ENCODE measurements at regions not wholly inside any gene's neighbourhood (a gene's known extent, or its start where the extent isn't known, plus 50 kb on each side); places are given as distances from the start of the nearest gene placed in this dataset.

GRCh38 chr5:105754056-105754455 is 1916.7 kb downstream of the EFNA5 start:
- TF ChIP-seq CTCF (conservative IDR thresholded peaks at IDR 0.05): no peak
- Histone ChIP-seq H3K27ac (ENCODE audit: low read depth, low read length) (no peak overlapping the region), H3K36me3 (ENCODE audit: control insufficient read depth, insufficient read depth, low read length) (no peaks in the 10 kb centered on the region), H3K9me3 (ENCODE audit: control insufficient read depth, low read length) (peaks cover 8% of the 10 kb centered on the region), H3K4me1 (ENCODE audit: control insufficient read depth, insufficient read depth, low read length) (no peaks in the 10 kb centered on the region), H3K27me3 (ENCODE audit: control insufficient read depth, insufficient read depth, low read length, poor library complexity, severe bottlenecking) (no peaks in the 10 kb centered on the region), H3K4me3 (ENCODE audit: low read length) (no peak overlapping the region), H3K9ac (ENCODE audit: extremely low read depth, low read length, poor library complexity, severe bottlenecking) (no peak overlapping the region)
- H3K4me1 Mint-ChIP-seq: no peaks in the 10 kb centered on the region
- H3K4me3 Mint-ChIP-seq: no peak overlapping the region
- no peak for DNase-seq
- H3K36me3 Mint-ChIP-seq (ENCODE audit: low read depth): no peaks in the 10 kb centered on the region
- 100% methylated on average over 1 of the region's 1 CpG; no CpG with 5 or more reads in 1 of the 2 experiments for WGBS, 2 experiments (ENCODE audit: insufficient coverage in 1 of 2, insufficient read length in 1 of 2)
- no peaks in the 10 kb centered on the region for H3K9me3 Mint-ChIP-seq
- no peak overlapping the region for H3K27ac Mint-ChIP-seq
- H3K27me3 Mint-ChIP-seq (ENCODE audit: insufficient read depth): no peaks in the 10 kb centered on the region

- Mint-ChIP-seq H3K27ac (no peak overlapping the region), H3K36me3 (ENCODE audit: low read depth) (no peaks in the 10 kb centered on the region), H3K4me1 (no peaks in the 10 kb centered on the region), H3K4me3 (no peak overlapping the region), H3K27me3 (ENCODE audit: insufficient read depth) (no peaks in the 10 kb centered on the region), H3K9me3 (peaks cover 2% of the 10 kb centered on the region)
- Histone ChIP-seq H3K36me3 (ENCODE audit: control insufficient read depth, insufficient read depth, low read length) (no peaks in the 10 kb centered on the region), H3K9ac (ENCODE audit: extremely low read depth, low read length, poor library complexity, severe bottlenecking) (no peak overlapping the region), H3K4me3 (ENCODE audit: low read length) (no peak overlapping the region), H3K27ac (ENCODE audit: low read depth, low read length) (no peak overlapping the region), H3K27me3 (ENCODE audit: control insufficient read depth, insufficient read depth, low read length, poor library complexity, severe bottlenecking) (no peaks in the 10 kb centered on the region), H3K4me1 (ENCODE audit: control insufficient read depth, insufficient read depth, low read length) (no peaks in the 10 kb centered on the region), H3K9me3 (ENCODE audit: control insufficient read depth, low read length) (no peaks in the 10 kb centered on the region)
- peak; percentile 21 for TF ChIP-seq CTCF (conservative IDR thresholded peaks at IDR 0.05)
- no peak for DNase-seq
- 88 to 95% methylated on average over 2 to 3 of the region's 3 CpGs for WGBS, 2 experiments (ENCODE audit: insufficient coverage in 1 of 2, insufficient read length in 1 of 2)
Measured at GRCh38 chr5:105752801-105753200, 1917.9 kb downstream of the EFNA5 start.

- H3K27me3 ChIP-seq (ENCODE audit: control insufficient read depth, insufficient read depth, low read length, poor library complexity, severe bottlenecking): no peaks in the 10 kb centered on the region
- no peak overlapping the region for H3K4me3 ChIP-seq (ENCODE audit: low read length)
- Mint-ChIP-seq H3K4me1 (no peaks in the 10 kb centered on the region), H3K9me3 (peaks cover 2% of the 10 kb centered on the region), H3K36me3 (ENCODE audit: low read depth) (no peaks in the 10 kb centered on the region), H3K27ac (no peak overlapping the region), H3K4me3 (no peak overlapping the region), H3K27me3 (ENCODE audit: insufficient read depth) (no peaks in the 10 kb centered on the region)
- no peak for TF ChIP-seq CTCF (conservative IDR thresholded peaks at IDR 0.05)
- H3K9ac ChIP-seq (ENCODE audit: extremely low read depth, low read length, poor library complexity, severe bottlenecking): no peak overlapping the region
- no peak for DNase-seq
- H3K36me3 ChIP-seq (ENCODE audit: control insufficient read depth, insufficient read depth, low read length): no peaks in the 10 kb centered on the region
- H3K27ac ChIP-seq (ENCODE audit: low read depth, low read length): no peak overlapping the region
- H3K9me3 ChIP-seq (ENCODE audit: control insufficient read depth, low read length): no peaks in the 10 kb centered on the region
- no peaks in the 10 kb centered on the region for H3K4me1 ChIP-seq (ENCODE audit: control insufficient read depth, insufficient read depth, low read length)
Measured at GRCh38 chr5:105751908-105752307, 1918.8 kb downstream of the EFNA5 start.

Measured in endodermal cell (in vitro differentiated cells).